Astrocyte of the cerebellum (primary cell): ENCODE measurements at regions not wholly inside any gene's neighbourhood (a gene's known extent, or its start where the extent isn't known, plus 50 kb on each side); places are given as distances from the start of the nearest gene placed in this dataset.

ENCODE experiments used
- DNase-seq: peaks from one replicate; pipeline ENCODE4 v3.0.0-alpha.2; 2011; ENCODE audit warnings: low read depth
- H3K4me3 ChIP-seq: 2 replicates; pipeline ENCODE4 v1.5.1; 2011; ENCODE audit warnings: mild to moderate bottlenecking, low read depth, low read length, moderate library complexity
- CTCF ChIP-seq: IDR thresholded peaks from 2 replicates; pipeline ENCODE4 v1.5.1; 2012; ENCODE audit warnings: low read length, low read depth, moderate library complexity, mild to moderate bottlenecking; ENCODE audit errors: missing control alignments
- in situ Hi-C: cut with HindIII; loops from 2 replicates; pipeline ENCODE4 v1.10.0; 2017; ENCODE audit warnings: low sequenced_read_pairs

GRCh38 chrX:141975839-141976238 lies 72.1 kb downstream of the MAGEC1 start:
- no peak overlapping the region for H3K4me3 ChIP-seq
- in situ Hi-C loops = no loop called here
- DNase-seq = no peak
- TF ChIP-seq CTCF = no peak

- in situ Hi-C loops = no loop called here
- TF ChIP-seq CTCF = no peak
- DNase-seq = no peak
- H3K4me3 ChIP-seq = no peak overlapping the region
These were observed 66.0 kb downstream of the MAGEC1 start for GRCh38 chrX:141969706-141970105.

- in situ Hi-C loops = no loop called here
- no peak overlapping the region for H3K4me3 ChIP-seq
- no peak for TF ChIP-seq CTCF
- DNase-seq = no peak
These were observed 56.9 kb downstream of the MAGEC1 start for GRCh38 chrX:141960578-141960977.
